Gastrocnemius medialis (tissue), 4 donors: ENCODE measurements at regions not wholly inside any gene's neighbourhood (a gene's known extent, or its start where the extent isn't known, plus 50 kb on each side); places are given as distances from the start of the nearest gene placed in this dataset.

Source experiments
- CTCF ChIP-seq, 5 experiments: fragments of 450-650 bp in 3 of 5; fragments of 200-600 bp in 2 of 5; sonication (generic) in 2 of 5; IDR thresholded peaks in 4 of 5; conservative IDR thresholded peaks in 1 of 5; 1 replicate in 4 of 5; 2 replicates in 1 of 5; pipeline ENCODE4 v1.5.1; 2016 to 2019; ENCODE audit warnings: antibody characterized with exemption in 5 of 5, mild to moderate bottlenecking in 3 of 5, moderate library complexity in 3 of 5
- POLR2A ChIP-seq, 2 donors: fragments of 450-650 bp; IDR thresholded peaks; one replicate each; pipeline ENCODE4 v1.6.1; 2017; ENCODE audit warnings: antibody characterized with exemption in 2 of 2, mild to moderate bottlenecking in 2 of 2, moderate library complexity in 2 of 2

- no peak for TF ChIP-seq CTCF (IDR thresholded peaks at IDR 0.05 in 4 of 5, conservative IDR thresholded peaks at IDR 0.05 in 1 of 5)
- TF ChIP-seq POLR2A (IDR thresholded peaks at IDR 0.05) = no peak
Observed at GRCh38 chrX:104319346-104319745, 64.6 kb upstream of the ESX1 start.
